SHP77 (cell line): ENCODE measurements at regions not wholly inside any gene's neighbourhood (a gene's known extent, or its start where the extent isn't known, plus 50 kb on each side); places are given as distances from the start of the nearest gene placed in this dataset.

Source experiments
- DNase-seq, 2 experiments: peaks; one replicate each; lab custom pipeline; 2025; lab: John Stamatoyannopoulos, UW

DNA sequence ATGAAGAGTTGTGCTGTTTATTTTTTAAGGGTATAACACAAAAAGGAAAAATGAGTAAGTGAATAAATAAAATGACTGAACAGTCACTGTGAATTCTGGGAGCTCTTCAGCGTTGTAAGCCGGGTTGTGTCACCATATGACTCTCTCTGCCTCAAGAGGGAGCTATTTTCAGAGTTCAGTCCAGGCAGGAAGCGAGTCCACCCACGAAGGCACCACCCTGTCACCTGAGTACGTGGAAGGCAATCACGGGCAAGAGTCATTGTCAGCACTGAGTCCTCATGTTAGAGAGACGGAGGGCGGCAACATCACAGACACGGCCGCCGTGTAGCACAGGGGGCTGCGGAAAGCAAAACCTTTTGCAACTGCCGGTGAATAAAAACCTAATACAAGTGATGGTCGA, 227.6 kb downstream of the UTP18 start:
- peak; percentile 3 to 14 for DNase-seq

DNA sequence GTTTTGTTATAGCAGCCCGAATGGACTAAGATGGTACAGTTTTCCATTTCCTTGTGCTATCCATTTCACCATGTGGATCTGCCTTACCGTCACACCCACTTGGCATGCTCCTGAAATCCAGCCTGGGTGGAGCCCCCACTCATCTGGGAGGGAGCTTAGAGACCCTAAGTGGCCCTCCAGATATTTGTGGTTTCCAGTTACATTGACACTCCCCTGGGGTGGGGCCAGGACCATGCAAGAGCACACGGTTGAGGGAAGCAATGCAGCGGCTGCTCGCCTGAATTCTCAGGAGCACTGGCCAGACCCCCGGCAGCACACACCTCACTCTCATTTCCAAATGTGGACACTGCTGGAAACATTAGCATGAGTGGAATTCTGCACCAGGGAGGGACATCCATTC, 231.1 kb downstream of the UTP18 start:
- no peak for DNase-seq

DNA sequence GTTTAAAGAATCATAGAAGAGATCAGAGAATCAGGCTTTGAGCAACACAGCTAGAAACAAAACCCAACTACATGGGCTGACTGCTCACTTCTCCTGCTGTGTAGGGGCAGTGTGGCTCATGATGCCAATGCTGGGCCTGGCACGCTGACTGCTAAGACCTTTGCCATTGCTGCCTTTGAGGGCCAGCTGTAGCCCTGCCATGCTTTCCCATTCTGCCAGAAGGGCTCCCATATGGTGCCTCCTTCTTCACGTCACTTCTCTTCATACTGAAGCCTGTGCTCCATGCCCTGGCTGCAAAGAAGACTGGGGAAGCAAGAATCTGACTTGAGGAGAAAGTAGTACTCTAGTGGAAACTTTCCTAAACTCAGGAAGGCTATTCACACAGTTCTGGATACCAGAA, 232.9 kb downstream of the UTP18 start:
- no peak for DNase-seq

DNA sequence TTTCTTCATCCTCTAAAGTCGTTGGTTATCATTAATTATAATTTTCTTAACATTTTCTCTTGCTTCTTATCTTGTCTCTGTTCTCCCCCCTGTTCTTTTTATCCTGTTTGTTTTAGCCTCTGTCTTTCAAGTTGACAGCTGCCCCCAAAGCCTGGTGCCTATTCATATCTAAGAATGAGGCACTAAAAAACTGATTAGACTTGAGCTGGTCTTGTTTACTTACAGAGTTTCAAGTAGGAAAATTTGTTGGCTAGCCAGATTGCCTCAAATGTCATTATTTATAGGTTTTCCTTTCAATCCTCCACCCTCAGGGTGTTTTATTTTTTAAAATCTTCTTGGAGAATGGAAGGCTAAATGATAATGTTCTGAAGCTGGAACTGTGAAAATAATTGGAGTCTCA, 236.0 kb downstream of the UTP18 start:
- no peak for DNase-seq

DNA sequence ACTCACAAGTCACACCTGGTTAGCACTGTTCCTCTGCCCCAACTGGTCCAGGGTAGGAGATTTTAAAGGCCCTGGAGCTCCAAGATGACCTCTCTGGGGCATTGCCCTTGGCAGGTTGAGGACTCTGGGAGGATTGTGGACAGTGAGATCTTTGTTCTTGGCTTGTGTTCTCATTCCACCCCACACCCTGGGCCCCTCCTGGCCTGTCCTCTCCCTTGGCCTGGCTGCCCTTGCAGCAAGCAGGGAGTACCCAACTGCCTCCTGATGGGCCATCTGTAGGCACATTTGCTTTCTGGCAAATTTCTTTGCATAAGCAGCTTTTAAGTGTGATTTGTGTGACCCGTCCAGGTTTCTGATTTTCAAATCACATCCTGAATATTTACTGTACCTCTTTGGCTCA, 239.6 kb downstream of the UTP18 start:
- DNase-seq: no peak

DNA sequence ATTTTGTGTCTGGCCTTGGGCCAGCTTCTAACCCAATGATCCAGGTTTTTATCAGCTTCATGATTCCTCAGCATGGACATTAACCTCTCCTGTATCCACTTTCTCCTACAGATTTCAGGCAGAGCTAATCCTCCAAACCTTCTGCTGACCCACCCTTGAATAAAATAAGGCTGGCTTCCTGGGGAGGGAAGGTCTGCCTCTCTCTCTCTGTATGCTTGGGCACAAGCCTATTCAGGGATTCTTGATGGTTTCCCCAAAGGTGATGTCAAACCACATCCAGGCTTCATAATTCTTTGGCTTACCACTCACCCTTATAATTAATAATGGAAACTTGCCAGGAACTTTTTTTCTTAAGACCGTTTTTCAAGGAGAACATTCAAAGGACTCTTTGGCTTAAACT, 240.1 kb downstream of the UTP18 start:
- no peak for DNase-seq

DNA sequence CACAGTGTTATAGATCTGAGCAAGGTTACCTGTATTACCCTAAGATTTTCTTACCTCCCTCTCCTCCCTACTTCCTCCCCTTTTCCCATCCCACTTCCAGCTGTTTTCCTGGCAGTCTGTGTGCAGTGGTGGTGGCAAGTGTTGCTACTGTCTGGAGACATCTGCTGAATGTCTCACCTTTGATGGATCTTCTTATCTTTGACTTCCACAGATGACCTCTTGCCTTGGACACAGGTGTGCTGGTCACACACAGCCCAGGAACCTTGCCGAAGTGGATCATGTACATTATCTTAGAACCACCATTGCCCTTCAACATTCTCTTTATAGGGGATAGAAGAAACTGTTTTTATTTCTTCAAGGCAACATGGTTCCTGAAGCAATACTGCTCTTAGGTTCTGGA, 245.1 kb downstream of the UTP18 start:
- no peak for DNase-seq

DNA sequence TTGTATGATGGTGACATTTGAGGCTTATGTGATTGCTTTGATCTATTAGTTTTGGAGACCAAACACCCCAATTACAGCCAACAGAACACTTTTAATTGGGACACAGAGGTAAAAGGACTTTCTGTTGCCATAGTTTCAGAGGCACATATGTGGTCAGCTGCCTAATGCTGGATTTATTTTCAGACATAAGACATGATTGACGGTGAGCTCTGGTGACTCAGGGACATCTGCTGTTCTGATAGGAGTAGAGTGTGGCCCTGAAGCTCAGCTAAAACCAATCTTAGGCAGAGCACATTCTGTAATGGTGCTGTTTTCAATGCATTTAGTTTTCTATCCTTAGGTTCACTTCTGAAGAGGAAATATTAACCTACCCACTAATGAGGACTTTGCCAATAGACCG, 247.1 kb downstream of the UTP18 start:
- peak in 1 of 2 experiments; percentile 3 for DNase-seq

DNA sequence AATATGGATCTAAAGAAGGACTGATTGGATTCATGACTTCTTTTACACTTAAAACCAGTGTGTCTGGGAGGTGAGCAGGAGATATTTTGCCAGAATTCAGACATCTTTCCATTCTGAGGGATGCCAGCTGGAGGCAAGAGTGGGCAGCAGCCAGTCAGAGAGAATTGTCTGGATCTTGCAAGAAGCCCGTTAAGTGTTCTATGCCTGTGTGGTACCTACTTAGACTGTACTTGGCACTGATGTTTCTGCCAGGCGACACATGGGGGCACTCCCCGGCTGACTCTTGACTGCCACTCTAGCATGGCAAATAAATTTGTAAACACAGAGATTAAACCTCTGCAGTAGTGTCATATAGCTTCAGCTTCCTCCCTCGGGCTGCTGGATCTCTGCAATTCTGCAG, 247.7 kb downstream of the UTP18 start:
- no peak for DNase-seq

DNA sequence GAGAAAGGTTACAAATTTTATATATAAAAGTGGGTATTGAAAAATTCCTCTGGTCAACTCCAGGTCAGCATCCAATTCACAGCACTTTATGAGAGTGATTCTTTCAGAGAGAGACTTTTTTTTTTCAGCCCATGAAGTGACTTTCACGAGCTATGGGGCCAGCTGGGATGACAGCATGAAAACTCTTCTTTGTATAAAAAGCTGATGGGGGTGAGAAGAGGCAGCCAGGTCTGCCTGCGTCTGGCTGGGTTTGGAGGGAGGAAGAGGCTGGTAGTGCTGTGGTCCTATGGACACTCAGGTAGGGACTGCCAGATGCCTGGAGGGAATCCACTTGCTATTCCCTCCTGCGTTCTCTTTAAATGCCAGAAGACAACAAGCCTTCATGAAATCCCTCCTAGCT, 250.6 kb downstream of the UTP18 start:
- no peak for DNase-seq

DNA sequence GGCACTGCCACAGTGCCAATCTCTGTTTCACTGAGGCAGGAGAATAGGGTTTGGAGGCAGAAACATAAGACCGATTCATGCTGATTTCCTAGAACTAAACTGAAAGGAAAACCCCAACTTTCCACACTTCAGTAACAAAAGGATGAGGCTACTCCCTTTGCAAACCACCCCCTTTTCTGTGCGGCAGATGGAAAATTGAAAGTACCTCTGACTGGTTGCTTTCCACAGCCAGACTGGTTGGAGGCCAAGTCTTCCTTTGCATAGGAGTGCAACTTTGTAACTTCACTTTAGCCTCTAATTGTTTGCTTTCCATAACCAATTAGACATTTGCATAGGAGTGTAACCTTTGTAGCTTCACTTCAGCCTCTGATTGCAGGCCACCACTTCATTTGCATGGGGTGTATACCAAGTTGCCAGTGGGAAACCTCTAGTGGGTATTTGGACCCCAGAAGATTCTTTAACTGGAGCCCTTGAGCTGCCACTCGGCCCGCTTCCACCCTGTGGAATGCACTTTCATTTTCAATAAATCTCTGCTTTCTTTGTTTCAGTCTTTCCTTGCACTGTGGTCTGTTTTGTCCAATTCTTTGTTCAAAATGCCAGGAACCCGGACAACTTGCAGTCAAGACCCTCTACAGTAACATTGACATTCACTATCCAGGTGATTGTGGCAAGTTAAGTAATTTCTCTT, 252.0 kb downstream of the UTP18 start:
- no peak for DNase-seq

DNA sequence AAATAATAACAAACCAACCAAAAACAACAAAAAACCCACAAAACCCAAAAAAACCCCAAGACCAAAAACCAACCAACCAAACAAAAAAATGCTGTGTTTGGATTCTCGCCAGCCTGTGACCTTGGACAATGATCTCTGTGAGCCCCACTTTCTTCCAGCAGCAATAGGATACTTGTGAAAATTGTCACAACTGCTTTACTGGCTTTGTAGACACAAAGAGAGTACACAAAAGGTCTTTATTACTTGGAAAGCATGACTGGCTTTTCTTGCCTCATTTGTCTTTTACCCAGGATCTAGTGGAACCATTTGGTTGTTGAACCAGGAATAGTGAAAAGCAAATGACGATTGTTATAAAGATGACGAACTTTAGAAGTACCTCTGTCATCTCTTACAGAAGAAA, 256.6 kb downstream of the UTP18 start:
- no peak for DNase-seq

DNA sequence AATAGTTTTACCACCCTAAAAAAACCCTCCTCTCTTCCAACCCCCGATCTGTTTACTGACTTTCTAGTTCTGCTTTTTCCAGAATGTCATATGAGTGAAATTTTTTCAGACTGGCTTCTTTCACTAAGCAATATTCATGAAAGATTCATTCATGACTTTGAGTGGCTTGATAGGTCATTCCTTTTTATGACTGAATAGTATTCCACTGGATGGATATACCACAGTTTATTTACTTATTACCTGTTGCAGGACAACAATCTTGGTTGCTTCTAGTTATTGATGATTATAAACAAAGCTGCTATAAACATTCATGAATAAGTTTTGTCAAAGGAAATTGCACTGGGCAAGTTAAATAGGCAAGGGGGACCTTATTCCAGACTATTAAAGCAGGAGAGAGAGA, 264.2 kb downstream of the UTP18 start:
- DNase-seq: no peak

DNA sequence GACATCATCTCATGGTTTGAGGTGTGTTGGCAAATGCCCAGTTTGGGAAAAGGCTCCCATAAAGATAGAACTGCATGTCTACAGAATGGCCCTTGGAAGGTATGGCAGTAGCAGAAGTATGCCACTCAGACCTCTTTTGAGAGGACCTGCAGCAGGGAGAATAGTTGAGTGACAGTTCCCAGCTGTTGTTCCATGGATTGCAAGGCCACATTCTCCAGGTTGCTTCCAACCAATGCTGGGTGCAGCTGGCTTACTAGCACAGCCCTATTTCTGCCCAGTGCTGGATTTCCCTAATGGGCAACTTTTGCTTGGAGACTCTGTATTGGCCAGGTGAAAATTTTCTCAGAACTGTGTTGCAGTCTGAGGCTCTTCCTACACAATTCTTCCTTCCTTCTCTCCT, 266.2 kb downstream of the UTP18 start:
- no peak for DNase-seq

DNA sequence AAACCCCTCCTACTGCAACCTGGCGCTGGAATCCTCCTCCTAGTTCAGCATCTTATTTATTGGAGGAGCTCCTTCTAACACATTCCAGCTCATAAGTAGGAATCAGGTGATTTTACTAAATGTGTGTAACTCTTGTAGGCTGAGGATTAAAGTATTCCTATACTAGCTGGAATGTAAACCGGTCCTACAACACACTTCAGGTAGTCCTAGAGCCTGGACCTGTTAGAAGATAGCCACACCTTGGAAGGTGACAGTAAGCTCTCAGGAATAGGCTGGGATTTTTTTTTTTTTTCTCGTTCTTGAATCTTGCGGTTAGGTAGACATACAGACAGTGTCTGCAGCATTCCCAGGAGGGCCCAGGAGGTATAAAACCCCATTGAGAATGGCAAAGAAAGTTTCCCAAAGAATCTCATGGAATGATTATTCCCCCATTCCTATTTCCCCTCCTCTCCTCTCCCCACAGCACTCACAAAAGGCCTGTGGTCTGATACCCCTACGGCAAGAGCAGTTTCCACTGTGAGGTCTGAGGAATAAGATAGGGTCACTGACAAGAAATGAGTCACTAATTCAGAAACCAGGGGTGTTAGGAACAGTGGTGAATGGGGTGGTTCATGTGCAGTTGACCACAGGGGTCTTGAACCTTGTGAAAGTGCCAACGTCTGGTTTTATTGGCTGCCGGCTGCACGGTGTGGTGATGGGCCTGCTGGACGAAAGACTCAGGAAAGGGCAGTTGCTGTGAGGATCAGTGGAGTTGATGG, 267.1 kb downstream of the UTP18 start:
- no peak for DNase-seq

DNA sequence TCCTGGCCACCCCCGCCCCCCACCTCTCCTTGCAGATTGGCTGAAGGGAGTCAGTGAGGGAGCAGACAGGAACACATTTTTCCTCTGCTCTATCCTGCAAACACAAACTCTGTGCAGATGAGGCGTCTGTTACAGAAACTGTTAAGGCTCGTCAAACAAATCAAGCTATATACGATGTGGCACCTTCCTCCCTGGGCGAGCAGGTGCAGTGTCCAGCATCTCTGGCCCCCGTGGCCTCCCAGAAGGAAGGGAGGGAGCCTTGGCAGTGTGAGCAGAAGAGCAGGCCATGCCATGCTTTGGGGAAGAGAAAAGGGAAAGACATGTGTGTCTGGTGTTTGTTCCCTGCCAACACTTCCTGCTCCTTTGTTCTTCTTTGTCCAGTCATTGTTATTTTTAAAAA, 267.8 kb downstream of the UTP18 start:
- no peak for DNase-seq

DNA sequence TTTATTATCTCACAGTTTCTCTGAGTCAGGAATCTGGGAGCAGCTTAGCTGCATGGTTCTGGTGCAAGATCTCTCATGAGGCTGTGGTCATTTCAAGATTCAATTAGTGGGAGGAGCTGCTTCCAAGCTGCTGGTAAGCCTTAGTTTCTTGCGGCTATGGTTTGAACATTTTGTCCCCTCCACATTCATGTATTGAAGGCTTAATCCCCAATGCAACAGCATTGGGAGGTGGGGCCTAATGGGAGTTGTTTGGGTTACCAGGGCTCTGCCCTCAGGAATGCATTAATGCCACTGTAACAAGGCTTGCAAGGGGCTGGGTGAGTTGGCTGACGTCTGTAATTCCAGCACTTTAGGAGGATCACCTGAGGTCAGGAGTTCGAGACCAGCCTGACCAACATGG, 272.9 kb downstream of the UTP18 start:
- no peak for DNase-seq

DNA sequence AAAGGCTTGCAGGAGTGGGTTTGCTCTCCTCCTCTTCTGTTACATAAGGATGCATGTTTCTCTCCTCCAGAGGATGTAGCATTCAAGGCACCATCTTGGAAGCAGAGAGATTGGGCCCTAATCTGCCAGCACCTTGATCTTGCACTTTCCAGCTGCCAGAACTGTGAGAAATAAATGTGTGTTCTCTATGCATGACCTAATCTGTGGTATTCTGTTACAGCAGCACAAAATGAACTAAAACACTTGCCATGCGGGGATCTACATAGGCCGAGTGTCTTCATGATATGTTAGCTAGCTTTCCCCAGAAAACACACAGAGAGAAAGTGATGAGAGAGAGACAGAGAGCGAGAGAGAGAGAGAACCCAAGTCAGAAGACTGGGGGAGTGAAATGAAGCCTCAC, 273.5 kb downstream of the UTP18 start:
- DNase-seq: no peak

DNA sequence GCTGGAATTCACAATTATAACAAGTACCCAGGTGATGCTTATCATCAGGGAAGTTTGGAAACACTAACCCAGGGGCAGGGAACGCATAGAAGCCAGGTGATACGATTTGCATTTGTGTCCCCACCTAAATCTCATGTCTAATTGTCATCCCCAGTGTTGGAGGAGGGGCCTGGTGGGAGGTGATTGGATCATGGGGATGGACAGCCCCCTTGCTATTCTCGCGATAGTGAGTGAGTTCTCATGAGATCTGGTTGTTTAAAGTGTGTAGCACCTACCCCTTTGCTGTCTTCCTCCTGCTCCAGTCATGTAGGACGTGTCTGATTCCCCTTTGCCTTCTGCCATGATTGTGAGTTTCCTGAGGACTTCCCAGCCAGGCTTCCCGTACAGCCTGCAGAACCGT, 276.3 kb downstream of the UTP18 start:
- no peak for DNase-seq

DNA sequence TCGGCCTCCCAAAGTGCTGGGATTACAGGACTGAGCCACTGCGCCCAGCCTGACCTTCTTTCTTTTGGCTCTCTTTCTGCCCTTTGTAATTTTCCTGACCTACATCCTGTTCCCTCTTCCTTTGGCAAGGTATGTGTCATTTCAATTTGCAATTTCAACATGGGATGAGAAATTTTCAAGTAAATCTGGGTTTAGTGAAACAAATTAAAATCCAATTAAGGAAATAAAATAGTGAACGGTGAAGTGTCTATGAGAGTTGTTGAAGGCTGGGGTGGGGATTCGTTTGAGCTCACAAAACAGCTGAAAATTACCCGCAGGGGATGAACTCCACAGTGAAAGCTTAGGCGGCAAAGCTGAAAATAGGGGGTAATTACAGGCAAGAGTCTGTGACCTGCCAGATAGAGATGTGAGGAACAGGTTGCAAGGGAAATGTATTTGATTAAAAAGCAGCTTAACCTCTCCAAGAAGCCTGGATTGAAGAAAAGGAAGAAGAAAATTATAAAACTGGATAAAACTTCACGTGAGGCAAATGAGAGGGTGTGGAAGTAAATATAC, 277.7 kb downstream of the UTP18 start:
- DNase-seq: no peak

DNA sequence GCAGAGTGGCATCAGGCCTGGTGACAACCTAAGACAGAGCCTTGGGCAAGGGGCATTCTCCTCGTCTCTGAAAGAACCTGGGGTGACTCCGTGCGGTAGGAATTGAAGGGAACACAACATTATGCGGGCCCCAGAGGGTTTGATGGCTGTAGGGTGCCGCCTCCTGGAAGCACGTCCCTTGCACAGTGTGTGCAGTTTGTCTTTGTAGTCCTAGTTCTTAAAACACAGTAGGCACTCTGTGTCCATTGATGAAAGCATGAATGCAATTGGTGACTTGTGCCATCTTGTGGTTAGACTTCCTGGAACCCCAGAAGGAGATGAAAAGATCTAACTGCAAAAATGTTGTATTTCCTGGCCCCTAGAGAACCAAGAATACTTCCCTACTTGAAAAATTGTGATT, 279.8 kb downstream of the UTP18 start:
- no peak for DNase-seq

DNA sequence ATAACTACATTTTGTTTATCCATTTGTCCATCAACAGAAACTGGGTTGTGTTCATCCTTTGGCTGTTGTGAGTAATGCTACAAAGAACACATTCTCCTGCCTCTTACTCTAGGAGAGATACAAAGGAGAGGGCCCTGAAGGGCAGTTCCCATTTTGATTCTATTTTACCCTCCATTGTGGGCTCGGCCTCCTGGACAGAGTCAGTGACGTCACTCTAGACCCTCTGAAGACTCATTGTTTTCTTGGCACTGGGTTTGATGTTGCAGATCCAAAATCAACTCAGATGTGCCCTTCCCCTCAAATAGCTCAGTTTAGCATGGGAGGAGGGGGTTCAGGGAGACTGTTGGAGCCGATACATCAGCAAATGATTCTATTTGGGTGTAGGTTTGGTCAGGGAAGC, 280.9 kb downstream of the UTP18 start:
- DNase-seq: no peak

DNA sequence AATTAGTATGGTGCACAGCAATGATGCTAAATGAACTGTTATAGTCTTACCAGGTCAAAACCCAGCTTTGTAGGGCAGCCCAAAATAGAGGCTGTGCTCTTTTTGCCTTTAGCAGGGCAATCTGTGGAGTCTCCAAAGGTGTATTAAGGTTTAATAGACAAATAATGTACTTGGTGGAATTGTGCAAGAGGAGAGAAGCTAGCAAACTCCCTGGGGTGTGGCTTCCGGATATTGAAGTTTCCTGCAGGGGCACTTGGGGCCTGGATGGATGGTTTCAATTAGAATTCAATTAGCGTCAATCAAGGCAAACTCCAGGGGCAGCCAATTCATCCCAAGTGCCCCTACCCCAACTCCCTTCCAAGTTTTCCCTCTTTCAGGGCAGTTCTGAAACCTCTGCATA, 285.8 kb downstream of the UTP18 start:
- no peak for DNase-seq

DNA sequence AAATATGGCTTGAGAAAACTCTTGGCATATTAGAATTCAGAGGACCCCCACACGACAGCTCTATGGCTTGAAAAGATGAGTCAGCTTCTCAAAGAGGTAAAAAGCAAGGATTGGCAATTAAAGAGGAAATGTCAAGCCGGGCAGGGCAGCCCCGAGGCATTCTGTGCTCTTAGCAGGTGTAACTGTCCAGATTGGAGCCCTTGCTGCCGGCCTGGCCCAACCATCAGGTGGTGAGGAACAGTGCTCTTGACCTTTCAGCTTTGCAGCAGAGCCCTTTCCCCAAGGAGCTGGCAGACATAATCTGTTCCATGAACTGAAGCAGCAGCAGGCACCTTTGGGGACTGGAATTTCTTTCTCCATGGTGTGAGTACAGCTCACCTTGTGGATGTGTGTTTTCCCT, 287.8 kb downstream of the UTP18 start:
- DNase-seq: no peak
